GM23248 (cell line): ENCODE measurements at regions not wholly inside any gene's neighbourhood (a gene's known extent, or its start where the extent isn't known, plus 50 kb on each side); places are given as distances from the start of the nearest gene placed in this dataset.

Experiments used
- EZH2 ChIP-seq: fragments of 200-600 bp; sonication (generic); IDR thresholded peaks from 2 replicates; pipeline ENCODE4 v1.6.1; 2018; ENCODE audit warnings: antibody characterized with exemption, mild to moderate bottlenecking; ENCODE audit not compliant: insufficient read depth, poor library complexity, severe bottlenecking
- EZH2phosphoT487 ChIP-seq: fragments of 200-600 bp; sonication (generic); IDR thresholded peaks from 2 replicates; pipeline ENCODE4 v1.6.1; 2018; ENCODE audit warnings: antibody characterized with exemption, moderate library complexity, mild to moderate bottlenecking, low read depth; ENCODE audit not compliant: insufficient read depth

GRCh38 chr17:33463887-33464286 lies 170.8 kb upstream of the ASIC2 start:
- TF ChIP-seq EZH2 (no peak), EZH2phosphoT487 (no peak)
